Stimulated activated CD4-positive, alpha-beta T cell treated with anti-CD3 and anti-CD28 coated beads, Interleukin-1b, Interleukin-23, amount 100 ng/mL, for 4 hours (primary cell): ENCODE measurements at regions not wholly inside any gene's neighbourhood (a gene's known extent, or its start where the extent isn't known, plus 50 kb on each side); places are given as distances from the start of the nearest gene placed in this dataset.

Experiments
- DNase-seq, 2 donors: peaks; one replicate each; pipeline ENCODE4 v3.0.0-alpha.2; 2020; ENCODE audit warnings: low read depth in 2 of 2

GRCh38 chr6:153790048-153790447 lies 249.0 kb upstream of the OPRM1 start:
- DNase-seq = no peak

- DNase-seq = no peak
These were observed 251.8 kb upstream of the OPRM1 start for GRCh38 chr6:153787341-153787606.

- DNase-seq = no peak
These were observed 257.7 kb upstream of the OPRM1 start for GRCh38 chr6:153781306-153781705.

DNA sequence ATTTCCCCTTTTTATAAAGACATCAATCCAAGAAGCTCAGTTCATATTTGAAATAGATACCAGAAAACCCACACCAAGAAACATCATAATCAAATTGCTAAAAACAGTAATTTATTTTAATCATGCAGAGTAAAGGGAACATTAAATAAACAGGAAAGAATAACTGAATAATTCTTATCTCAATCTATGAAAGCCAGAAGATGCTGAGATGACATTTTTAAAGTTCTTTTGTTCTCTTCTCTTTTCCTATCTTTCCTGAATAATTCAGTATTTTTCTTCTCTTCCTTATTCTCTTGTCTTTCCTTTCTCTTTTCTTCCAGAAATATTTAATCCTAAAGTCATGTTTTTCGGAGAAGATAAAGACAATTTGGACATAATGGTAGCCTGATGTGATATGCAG lies 259.0 kb upstream of the OPRM1 start:
- no peak for DNase-seq

DNA sequence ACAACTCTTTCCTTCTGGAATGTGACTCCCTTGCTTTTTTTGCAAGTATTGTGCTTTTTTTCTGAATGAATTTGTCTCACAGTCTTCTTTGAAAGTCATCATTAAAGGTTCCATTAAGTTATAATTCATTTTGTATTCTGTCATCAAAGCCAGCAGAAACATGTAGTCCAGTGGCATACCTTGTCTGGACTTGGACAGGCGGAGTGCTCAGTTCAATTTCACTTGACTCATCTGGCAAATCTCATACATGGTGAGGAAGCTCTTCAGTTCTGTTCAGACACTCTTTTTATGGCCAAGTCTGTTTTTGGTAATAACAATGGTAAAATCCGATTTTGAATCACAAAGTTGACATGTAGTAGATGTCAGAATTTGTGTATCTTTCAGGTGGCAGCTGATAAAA lies 260.8 kb upstream of the OPRM1 start:
- DNase-seq = no peak

- no peak for DNase-seq
These were observed 267.5 kb upstream of the OPRM1 start for GRCh38 chr6:153771577-153771976.

DNA sequence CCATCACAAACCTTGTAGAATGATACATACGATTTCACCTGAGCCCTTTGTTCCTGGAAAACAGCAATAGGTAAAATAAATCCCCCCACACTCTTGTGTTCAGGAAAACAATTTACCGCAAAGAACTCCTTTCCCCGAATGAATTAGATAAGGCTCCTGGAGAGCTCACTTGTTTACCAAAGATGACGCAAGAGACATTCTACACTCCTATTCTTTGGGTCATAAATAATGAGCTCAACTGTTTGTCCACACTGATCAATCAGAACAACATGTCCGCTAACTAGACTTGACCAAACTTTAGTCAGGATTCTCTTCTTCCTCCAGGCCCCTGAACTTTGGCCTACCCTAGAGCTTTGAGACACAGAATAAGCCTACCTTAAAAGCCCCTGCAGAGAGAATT lies 271.9 kb upstream of the OPRM1 start:
- DNase-seq = no peak

DNA sequence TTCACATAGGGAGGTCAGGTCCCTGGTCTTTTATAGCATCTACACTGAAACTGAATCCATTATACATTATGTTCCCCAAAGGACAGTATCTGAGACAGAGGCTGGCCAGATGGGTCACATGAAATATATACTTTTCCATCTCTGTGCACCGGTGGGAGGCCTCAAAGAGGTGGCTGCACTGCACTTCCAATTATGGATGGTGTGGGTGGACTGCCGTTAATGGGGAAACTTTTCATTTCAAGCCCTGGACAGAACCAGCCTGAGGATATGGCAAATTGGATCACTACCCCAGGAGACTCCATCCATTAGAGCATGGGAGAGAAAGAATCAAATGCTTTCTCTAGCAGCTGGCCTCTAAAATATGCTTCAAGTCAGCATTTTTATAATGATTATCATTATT lies 280.5 kb upstream of the OPRM1 start:
- no peak for DNase-seq

DNA sequence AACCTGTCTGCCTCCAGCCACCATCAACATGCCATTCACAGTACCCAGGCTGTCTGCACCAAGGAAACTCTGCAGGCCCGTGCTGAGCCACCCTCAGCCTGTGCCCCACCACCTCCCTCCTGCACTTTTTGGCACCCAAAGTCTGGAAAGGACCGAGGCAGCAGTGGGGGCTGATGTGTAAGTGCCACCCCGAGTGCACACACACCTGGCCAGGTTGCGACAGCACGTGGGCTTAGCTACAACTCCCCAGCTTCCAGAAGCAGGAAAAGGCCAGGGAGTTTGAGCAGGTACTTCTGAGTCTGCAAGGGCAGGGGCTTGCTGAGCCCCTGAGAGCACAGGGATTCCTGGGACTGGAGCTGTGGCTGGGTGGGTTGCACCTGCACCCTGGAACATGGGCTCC lies 303.3 kb upstream of the OPRM1 start:
- no peak for DNase-seq

GRCh38 chr6:153729189-153729588 lies 309.9 kb upstream of the OPRM1 start:
- no peak for DNase-seq

GRCh38 chr6:153727885-153728284 lies 311.2 kb upstream of the OPRM1 start:
- DNase-seq = no peak

DNA sequence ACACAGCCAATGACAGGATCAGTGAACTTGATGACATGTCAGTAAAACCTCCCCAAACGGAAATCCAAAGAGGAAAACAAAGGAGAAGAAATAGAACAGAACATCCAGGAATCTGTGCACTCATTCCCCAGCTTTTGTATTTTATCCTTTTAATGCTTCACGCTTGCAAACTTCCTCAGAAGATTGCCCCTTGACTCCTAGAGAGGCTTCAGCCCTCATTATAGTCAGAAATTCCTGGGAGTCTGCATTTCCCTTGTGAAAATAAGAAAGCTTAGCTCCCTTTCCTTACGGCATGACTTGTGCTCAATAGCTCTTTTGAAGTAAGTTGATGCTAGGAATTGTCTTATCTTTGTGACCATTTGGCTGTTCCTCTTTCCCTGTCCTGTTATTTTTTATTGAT lies 313.6 kb upstream of the OPRM1 start:
- no peak for DNase-seq

GRCh38 chr6:153720732-153721131 lies 318.3 kb upstream of the OPRM1 start:
- no peak for DNase-seq

GRCh38 chr6:153705429-153705828 lies 333.6 kb upstream of the OPRM1 start:
- DNase-seq = no peak

- DNase-seq = no peak
These were observed 336.4 kb upstream of the OPRM1 start for GRCh38 chr6:153702671-153703070.

DNA sequence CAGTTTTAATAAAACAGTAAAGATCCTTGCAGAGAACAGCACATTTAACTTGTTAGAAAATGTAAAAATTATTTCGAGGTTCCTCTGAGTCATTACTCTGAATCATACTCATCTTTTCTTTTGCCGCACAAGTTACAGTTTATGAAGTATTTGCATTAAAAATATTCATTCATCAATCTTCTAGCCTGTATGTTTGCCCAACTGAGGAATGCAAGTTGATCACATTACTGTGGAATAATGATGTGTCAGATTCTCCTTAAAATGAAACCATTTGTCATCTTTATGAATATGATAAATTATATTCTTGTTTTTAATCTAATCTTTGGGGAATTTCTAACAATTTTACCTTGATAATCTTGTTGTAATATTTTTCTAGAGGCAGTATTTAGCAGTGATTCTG lies 340.4 kb upstream of the OPRM1 start:
- no peak for DNase-seq

GRCh38 chr6:153698001-153698400 lies 341.0 kb upstream of the OPRM1 start:
- no peak for DNase-seq

GRCh38 chr6:153677522-153677921 lies 361.5 kb upstream of the OPRM1 start:
- no peak for DNase-seq

DNA sequence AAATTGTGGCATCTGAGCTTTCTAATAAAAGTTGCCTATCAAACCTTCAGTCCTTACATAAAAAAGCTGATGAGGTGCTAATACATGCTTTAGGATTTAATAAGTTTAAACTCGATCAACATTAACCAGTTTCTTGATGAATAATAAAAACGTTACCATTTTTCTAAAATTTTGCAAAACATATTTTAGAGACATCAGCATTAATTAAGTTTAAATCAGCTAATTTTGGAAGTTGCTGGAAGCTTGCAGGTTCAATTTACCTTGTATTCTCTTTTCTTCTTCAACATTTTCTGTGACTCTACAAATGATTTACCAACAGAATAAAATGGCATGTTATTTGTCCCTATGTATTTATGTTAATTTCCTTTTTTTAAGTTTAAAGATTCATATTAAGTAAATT lies 365.3 kb upstream of the OPRM1 start:
- no peak for DNase-seq

- no peak for DNase-seq
These were observed 365.8 kb upstream of the OPRM1 start for GRCh38 chr6:153673225-153673624.

GRCh38 chr6:153670403-153671026 lies 368.5 kb upstream of the OPRM1 start:
- DNase-seq = no peak

GRCh38 chr6:153668758-153669157 lies 370.3 kb upstream of the OPRM1 start:
- DNase-seq = no peak

- DNase-seq = no peak
These were observed 376.1 kb upstream of the OPRM1 start for GRCh38 chr6:153662982-153663381.

- DNase-seq = no peak
These were observed 393.7 kb upstream of the OPRM1 start for GRCh38 chr6:153645326-153645725.

DNA sequence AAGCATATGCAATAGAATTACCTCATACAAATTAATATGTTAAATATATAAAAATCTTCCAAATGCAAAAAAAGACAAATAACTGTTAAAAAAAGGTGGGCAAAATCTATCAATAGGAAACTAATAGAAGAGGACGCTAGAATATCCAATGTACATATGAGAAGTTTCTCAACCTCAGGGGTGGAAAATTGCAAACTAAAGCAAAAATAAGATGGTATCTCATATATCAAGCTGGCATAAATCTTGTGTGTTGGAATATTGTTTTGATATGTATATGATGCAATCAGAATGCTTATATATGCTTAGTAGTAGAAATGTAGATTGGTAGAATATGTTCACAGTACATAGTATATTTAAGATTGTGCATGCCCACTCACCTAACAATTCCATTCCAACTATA lies 395.0 kb upstream of the OPRM1 start:
- DNase-seq = no peak
